GM06990 (cell line): ENCODE measurements at regions not wholly inside any gene's neighbourhood (a gene's known extent, or its start where the extent isn't known, plus 50 kb on each side); places are given as distances from the start of the nearest gene placed in this dataset.

Experiments used
- DNase-seq: peaks from one replicate; pipeline ENCODE4 v3.0.0-alpha.2; 2011; ENCODE audit not compliant: insufficient read length; ENCODE audit errors: extremely low read depth
- H3K27me3 ChIP-seq: replicated peaks from 2 replicates; pipeline ENCODE4 v1.6.0; 2011; ENCODE audit warnings: low read length; ENCODE audit not compliant: control insufficient read depth, insufficient read depth
- H3K36me3 ChIP-seq: 2 replicates; pipeline ENCODE4 v1.5.1; 2011; ENCODE audit warnings: low read length; ENCODE audit not compliant: control insufficient read depth, insufficient read depth
- H3K4me3 ChIP-seq: replicated peaks from 2 replicates; pipeline ENCODE4 v1.5.1; 2011; ENCODE audit warnings: low read depth, mild to moderate bottlenecking, control low read depth, low read length
- TF ChIP-seq, protein P1 (sequence below): IDR thresholded peaks from 2 replicates; pipeline ENCODE4 v1.5.1; 2011; ENCODE audit warnings: low read length, control low read depth, mild to moderate bottlenecking, inconsistent platforms; ENCODE audit not compliant: insufficient read depth, poor library complexity, severe bottlenecking

DNA sequence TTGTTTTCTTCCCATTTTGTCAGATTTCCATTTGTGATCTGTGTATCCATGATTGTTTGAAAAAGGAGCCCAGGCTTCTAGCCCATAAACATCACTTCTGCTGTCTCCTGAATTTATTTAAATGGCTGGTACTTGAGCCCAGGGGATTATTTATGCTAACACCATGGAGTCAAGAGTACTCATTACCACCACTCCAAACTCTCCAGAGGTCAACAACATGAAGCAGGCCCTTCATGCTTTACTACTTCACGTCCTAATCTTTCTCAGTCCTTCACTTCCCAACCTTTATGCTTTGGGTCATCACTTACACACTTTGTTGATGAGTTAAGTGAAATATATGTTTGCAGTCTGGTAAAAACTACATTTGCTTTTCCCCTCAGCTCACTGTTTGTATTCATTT, 247.8 kb downstream of the BMP2 start:
- Histone ChIP-seq H3K27me3 (no peaks in the 10 kb centered on the region), H3K36me3 (no peaks in the 10 kb centered on the region), H3K4me3 (no peak overlapping the region)
- no peak for DNase-seq
- TF ChIP-seq, protein P1, sequence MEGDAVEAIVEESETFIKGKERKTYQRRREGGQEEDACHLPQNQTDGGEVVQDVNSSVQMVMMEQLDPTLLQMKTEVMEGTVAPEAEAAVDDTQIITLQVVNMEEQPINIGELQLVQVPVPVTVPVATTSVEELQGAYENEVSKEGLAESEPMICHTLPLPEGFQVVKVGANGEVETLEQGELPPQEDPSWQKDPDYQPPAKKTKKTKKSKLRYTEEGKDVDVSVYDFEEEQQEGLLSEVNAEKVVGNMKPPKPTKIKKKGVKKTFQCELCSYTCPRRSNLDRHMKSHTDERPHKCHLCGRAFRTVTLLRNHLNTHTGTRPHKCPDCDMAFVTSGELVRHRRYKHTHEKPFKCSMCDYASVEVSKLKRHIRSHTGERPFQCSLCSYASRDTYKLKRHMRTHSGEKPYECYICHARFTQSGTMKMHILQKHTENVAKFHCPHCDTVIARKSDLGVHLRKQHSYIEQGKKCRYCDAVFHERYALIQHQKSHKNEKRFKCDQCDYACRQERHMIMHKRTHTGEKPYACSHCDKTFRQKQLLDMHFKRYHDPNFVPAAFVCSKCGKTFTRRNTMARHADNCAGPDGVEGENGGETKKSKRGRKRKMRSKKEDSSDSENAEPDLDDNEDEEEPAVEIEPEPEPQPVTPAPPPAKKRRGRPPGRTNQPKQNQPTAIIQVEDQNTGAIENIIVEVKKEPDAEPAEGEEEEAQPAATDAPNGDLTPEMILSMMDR: no peak

DNA sequence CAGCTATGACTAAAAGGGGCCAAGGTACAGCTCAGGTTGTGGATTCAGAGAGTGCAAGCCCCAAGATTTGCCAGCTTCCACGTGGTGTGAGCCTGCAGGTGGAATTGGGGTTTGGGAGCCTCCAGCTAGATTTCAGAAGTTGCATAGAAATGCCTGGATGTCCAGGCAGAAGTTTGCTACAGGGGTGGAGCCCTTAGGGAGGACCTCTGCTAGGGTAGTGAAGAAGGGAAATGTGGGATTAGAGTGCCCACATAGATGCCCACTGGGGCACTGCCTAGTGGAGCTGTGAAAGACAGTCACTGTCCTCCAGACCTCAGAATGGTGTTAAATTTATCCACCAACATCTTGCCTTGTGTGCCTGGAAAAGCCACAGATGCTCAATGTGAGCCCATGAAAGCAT, 255.1 kb downstream of the BMP2 start:
- no peaks in the 10 kb centered on the region for H3K36me3 ChIP-seq
- DNase-seq: no peak
- TF ChIP-seq, protein P1: no peak
- no peaks in the 10 kb centered on the region for H3K27me3 ChIP-seq
- H3K4me3 ChIP-seq: no peak overlapping the region

DNA sequence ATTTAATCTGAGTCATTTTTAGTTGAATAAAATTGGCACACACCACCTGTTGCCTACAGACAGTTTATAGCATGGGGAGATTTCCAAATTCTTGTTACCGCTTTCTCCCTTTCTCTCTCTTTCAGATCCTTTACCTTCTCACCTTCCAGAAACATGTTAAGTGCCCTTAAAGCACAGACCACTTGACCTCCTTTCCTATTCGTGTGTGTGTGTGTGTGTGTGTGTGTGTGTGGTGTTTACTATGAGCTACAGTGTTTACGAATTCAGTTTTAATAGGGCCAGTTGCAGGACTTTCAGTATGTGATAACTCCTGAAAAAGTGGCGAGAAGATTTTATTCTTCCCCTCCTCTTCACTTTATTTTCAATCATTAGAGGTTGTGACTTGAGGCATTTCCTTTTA, 258.1 kb downstream of the BMP2 start:
- TF ChIP-seq, protein P1: no peak
- Histone ChIP-seq H3K27me3 (no peaks in the 10 kb centered on the region), H3K36me3 (no peaks in the 10 kb centered on the region), H3K4me3 (no peak overlapping the region)
- no peak for DNase-seq

DNA sequence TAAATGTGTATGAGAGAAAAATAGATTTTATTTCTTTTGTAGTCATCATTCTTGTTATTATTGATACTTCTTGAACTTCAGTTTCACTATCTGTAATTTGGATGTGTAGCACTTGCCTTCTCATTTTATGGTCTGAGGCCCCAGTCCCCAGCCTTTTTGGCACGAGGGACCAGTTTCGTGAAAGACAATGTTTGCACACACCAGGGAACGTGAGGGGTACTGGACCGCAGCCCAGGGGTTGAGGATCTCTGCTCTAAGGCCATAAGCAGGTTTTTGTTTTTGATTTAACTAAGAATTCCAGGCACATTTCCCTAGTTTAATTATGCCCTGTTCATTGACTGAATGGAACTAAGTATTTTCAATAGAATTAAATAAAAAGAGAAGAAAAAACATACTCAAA, 261.5 kb downstream of the BMP2 start:
- no peak for DNase-seq
- Histone ChIP-seq H3K27me3 (no peaks in the 10 kb centered on the region), H3K4me3 (no peak overlapping the region), H3K36me3 (no peaks in the 10 kb centered on the region)
- TF ChIP-seq, protein P1: no peak

DNA sequence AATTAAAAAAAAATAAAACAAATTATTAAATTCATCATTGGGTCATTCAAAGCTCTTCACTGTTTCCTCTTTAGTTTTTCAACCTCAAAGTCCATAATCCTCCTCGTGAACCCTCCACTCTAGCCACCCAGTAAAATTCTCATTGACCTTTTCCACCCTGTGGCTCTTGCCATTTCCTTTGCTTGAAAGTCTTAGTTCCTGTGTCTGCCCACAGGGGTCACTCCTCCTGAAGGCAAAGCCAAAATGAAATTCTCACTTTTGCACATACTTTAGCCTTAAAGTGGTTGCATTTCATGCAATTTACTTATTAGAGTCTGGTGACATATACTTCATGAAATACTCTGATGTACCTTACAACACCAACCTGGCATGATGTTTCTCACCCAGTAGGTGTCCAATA, 263.7 kb downstream of the BMP2 start:
- Histone ChIP-seq H3K4me3 (no peak overlapping the region), H3K27me3 (no peaks in the 10 kb centered on the region), H3K36me3 (no peaks in the 10 kb centered on the region)
- no peak for DNase-seq
- TF ChIP-seq, protein P1: no peak

DNA sequence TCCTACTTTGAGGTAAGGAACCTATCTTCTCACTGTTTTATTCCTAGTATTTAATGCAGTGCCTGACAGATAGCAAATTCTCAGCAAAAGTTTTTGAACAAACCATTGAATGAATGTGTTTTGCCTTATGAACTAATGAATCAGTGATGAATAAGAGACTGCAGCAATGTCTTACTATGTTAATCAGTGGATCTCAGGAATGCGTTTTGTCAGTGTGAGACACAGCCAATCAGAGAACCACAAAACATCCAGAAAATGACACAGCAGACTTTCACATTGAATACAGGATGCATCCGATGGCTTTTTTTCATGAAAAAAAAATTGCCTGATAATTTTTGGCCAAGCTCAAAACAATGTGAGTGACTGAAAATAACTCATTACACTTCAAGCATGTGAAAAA, 270.5 kb downstream of the BMP2 start:
- Histone ChIP-seq H3K27me3 (no peaks in the 10 kb centered on the region), H3K4me3 (no peak overlapping the region), H3K36me3 (no peaks in the 10 kb centered on the region)
- TF ChIP-seq, protein P1: no peak
- DNase-seq: no peak
